Prostate gland (tissue), 2 donors: ENCODE measurements at regions not wholly inside any gene's neighbourhood (a gene's known extent, or its start where the extent isn't known, plus 50 kb on each side); places are given as distances from the start of the nearest gene placed in this dataset.

Experiments used
- POLR2A ChIP-seq: fragments of 450-650 bp; IDR thresholded peaks from one replicate; pipeline ENCODE4 v1.6.1; 2016; ENCODE audit warnings: antibody characterized with exemption, mild to moderate bottlenecking
- POLR2AphosphoS5 ChIP-seq: sonication (generic); formaldehyde crosslinking; IDR thresholded peaks from one replicate; pipeline ENCODE4 v1.6.1; 2017; ENCODE audit warnings: antibody characterized with exemption
- TF ChIP-seq, protein P1 (sequence below), 4 experiments: fragments of 200-600 bp in 2 of 4; fragments of 450-650 bp in 2 of 4; sonication (generic) in 2 of 4; IDR thresholded peaks; 1 replicate in 3 of 4; 2 replicates in 1 of 4; pipeline ENCODE4 v1.5.1; 2016 to 2019; ENCODE audit warnings: antibody characterized with exemption in 4 of 4, mild to moderate bottlenecking in 2 of 4, moderate library complexity in 2 of 4

DNA sequence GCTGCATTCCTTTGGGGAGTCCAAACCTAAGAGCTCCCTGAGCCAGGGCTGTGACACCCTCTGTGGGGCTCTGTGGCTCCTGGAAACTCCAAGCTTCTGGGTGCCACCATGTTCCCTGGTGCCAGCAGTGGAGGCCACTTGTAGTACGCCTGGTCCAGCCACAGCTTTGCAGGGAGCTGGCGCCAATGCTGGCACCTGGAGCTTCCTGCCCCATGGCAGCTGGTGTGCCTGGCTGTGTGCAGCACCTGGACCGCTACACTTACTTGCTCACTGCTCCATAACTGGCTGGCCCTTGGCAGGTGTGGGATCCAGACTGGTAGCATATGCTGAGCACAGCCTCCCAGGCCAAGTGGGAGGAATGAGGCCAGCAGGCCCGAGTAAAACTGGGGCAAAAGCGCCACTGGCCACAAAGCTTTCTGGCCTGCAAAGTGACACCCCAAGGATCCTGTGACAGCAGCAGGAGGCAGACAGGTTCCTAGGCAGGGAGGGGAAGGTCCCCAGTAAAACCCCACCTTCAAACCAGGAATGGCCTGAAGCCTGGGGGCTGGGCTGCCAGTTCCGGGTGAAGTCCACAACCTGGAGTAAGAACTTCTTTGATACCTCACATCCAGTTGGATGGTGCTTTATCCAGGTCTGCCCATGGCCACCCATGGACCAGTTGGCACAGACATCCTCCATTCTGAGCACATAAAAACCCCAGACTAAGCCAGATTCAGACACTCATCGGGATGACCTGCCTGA lies 461.0 kb downstream of the TBC1D32 start:
- TF ChIP-seq, protein P1, sequence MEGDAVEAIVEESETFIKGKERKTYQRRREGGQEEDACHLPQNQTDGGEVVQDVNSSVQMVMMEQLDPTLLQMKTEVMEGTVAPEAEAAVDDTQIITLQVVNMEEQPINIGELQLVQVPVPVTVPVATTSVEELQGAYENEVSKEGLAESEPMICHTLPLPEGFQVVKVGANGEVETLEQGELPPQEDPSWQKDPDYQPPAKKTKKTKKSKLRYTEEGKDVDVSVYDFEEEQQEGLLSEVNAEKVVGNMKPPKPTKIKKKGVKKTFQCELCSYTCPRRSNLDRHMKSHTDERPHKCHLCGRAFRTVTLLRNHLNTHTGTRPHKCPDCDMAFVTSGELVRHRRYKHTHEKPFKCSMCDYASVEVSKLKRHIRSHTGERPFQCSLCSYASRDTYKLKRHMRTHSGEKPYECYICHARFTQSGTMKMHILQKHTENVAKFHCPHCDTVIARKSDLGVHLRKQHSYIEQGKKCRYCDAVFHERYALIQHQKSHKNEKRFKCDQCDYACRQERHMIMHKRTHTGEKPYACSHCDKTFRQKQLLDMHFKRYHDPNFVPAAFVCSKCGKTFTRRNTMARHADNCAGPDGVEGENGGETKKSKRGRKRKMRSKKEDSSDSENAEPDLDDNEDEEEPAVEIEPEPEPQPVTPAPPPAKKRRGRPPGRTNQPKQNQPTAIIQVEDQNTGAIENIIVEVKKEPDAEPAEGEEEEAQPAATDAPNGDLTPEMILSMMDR (IDR thresholded peaks at IDR 0.05), result no peak
- TF ChIP-seq POLR2AphosphoS5 (no peak), POLR2A (no peak)
